Hepatic stellate cell (primary cell): ENCODE measurements at regions not wholly inside any gene's neighbourhood (a gene's known extent, or its start where the extent isn't known, plus 50 kb on each side); places are given as distances from the start of the nearest gene placed in this dataset.
A peak's percentile ranks its signal among the peaks of the same experiment; 100 is the strongest.

Experiments
- DNase-seq: peaks from one replicate; pipeline ENCODE4 v3.0.0; 2011; ENCODE audit warnings: low spot score

- DNase-seq, result peak; percentile 65
Measured at GRCh38 chr10:36634916-36635315, 490.5 kb upstream of the ANKRD30A start.

- DNase-seq, result no peak
Measured at GRCh38 chr10:36630267-36630666, 495.1 kb upstream of the ANKRD30A start.

GRCh38 chr10:36629476-36629875 lies 495.9 kb upstream of the ANKRD30A start:
- DNase-seq, result no peak

- DNase-seq, result no peak
Measured at GRCh38 chr10:36624551-36625100, 500.8 kb upstream of the ANKRD30A start.

GRCh38 chr10:36621346-36621745 lies 504.1 kb upstream of the ANKRD30A start:
- DNase-seq, result no peak

GRCh38 chr10:36612436-36612835 lies 513.0 kb upstream of the ANKRD30A start:
- no peak for DNase-seq

- no peak for DNase-seq
Measured at GRCh38 chr10:36608866-36609265, 516.5 kb upstream of the ANKRD30A start.

GRCh38 chr10:36608251-36608650 lies 517.1 kb upstream of the ANKRD30A start:
- peak; percentile 50 for DNase-seq

- DNase-seq, result no peak
Measured at GRCh38 chr10:36606234-36606839, 519.1 kb upstream of the ANKRD30A start.

- no peak for DNase-seq
Measured at GRCh38 chr10:36604316-36604715, 521.1 kb upstream of the ANKRD30A start.

GRCh38 chr10:36603688-36604087 lies 521.7 kb upstream of the ANKRD30A start:
- no peak for DNase-seq

GRCh38 chr10:36602374-36602773 lies 523.0 kb upstream of the ANKRD30A start:
- DNase-seq, result peak; percentile 54

- no peak for DNase-seq
Measured at GRCh38 chr10:36597756-36598320, 527.6 kb upstream of the ANKRD30A start.

- DNase-seq, result no peak
Measured at GRCh38 chr10:36592964-36593363, 532.4 kb upstream of the ANKRD30A start.

- no peak for DNase-seq
Measured at GRCh38 chr10:36591436-36591835, 534.0 kb upstream of the ANKRD30A start.

GRCh38 chr10:36583690-36584089 lies 541.7 kb upstream of the ANKRD30A start:
- no peak for DNase-seq

- DNase-seq, result no peak
Measured at GRCh38 chr10:36581237-36581636, 544.2 kb upstream of the ANKRD30A start.

- DNase-seq, result peak; percentile 37
Measured at GRCh38 chr10:36578306-36578705, 547.1 kb upstream of the ANKRD30A start.

- no peak for DNase-seq
Measured at GRCh38 chr10:36577126-36577525, 548.3 kb upstream of the ANKRD30A start.

- DNase-seq, result peak; percentile 38
Measured at GRCh38 chr10:36574207-36574606, 551.2 kb upstream of the ANKRD30A start.

GRCh38 chr10:36573246-36573645 lies 552.2 kb upstream of the ANKRD30A start:
- DNase-seq, result no peak

GRCh38 chr10:36564433-36564832 lies 561.0 kb upstream of the ANKRD30A start:
- DNase-seq, result no peak

GRCh38 chr10:36559412-36560400 lies 565.7 kb upstream of the ANKRD30A start:
- no peak for DNase-seq
